DLD1 (cell line): ENCODE measurements at regions not wholly inside any gene's neighbourhood (a gene's known extent, or its start where the extent isn't known, plus 50 kb on each side); places are given as distances from the start of the nearest gene placed in this dataset.

Experiments used
- in situ Hi-C: cut with HindIII; loops from 2 replicates; pipeline ENCODE4 v1.10.0; 2017; ENCODE audit warnings: low sequenced_read_pairs

- in situ Hi-C loops: loop anchor here (25.0 kb wide), 1 partner anchor 331 kb away; no protein-coding TSS in a partner anchor
These were observed 53.7 kb upstream of the ANK3 start for GRCh38 chr10:60443346-60443745.

- in situ Hi-C loops: loop anchor here (25.0 kb wide), 1 partner anchor 329 kb away; no protein-coding TSS in a partner anchor
These were observed 51.8 kb upstream of the ANK3 start for GRCh38 chr10:60441515-60441914.

GRCh38 chr10:60439641-60440040 lies 50.0 kb upstream of the ANK3 start:
- in situ Hi-C loops: loop anchor here (25.0 kb wide), 1 partner anchor 327 kb away; no protein-coding TSS in a partner anchor
